Mesothelial cell of epicardium (in vitro differentiated cells): ENCODE measurements at regions not wholly inside any gene's neighbourhood (a gene's known extent, or its start where the extent isn't known, plus 50 kb on each side); places are given as distances from the start of the nearest gene placed in this dataset.
A peak's percentile ranks its signal among the peaks of the same experiment; 100 is the strongest.

ENCODE experiments used
- DNase-seq, 2 experiments: peaks; one replicate each; pipeline ENCODE4 v3.0.0; 2021; ENCODE audit warnings: low spot score in 2 of 2; ENCODE audit not compliant: unreplicated experiment in 2 of 2
- H3K27ac Mint-ChIP-seq: 2 replicates; pipeline ENCODE4 v1.8.0; 2021; ENCODE audit warnings: mixed read lengths
- H3K27me3 Mint-ChIP-seq: 2 replicates; pipeline ENCODE4 v1.8.0; 2021; ENCODE audit warnings: low read depth, mixed read lengths
- H3K36me3 Mint-ChIP-seq: 2 replicates; pipeline ENCODE4 v1.8.0; 2021; ENCODE audit warnings: mixed read lengths
- H3K4me1 Mint-ChIP-seq: 2 replicates; pipeline ENCODE4 v1.8.0; 2021; ENCODE audit warnings: mixed read lengths
- H3K4me3 Mint-ChIP-seq: 2 replicates; pipeline ENCODE4 v1.8.0; 2021; ENCODE audit warnings: mild to moderate bottlenecking, moderate library complexity, mixed read lengths
- H3K9me3 Mint-ChIP-seq: 2 replicates; pipeline ENCODE4 v1.8.0; 2021; ENCODE audit warnings: mixed read lengths
- TF ChIP-seq, protein P1 (sequence below): fragments of 200-600 bp; sonication (generic); IDR thresholded peaks from one replicate; pipeline ENCODE4 v1.5.0; 2021; ENCODE audit warnings: antibody characterized with exemption; ENCODE audit not compliant: unreplicated experiment

DNA sequence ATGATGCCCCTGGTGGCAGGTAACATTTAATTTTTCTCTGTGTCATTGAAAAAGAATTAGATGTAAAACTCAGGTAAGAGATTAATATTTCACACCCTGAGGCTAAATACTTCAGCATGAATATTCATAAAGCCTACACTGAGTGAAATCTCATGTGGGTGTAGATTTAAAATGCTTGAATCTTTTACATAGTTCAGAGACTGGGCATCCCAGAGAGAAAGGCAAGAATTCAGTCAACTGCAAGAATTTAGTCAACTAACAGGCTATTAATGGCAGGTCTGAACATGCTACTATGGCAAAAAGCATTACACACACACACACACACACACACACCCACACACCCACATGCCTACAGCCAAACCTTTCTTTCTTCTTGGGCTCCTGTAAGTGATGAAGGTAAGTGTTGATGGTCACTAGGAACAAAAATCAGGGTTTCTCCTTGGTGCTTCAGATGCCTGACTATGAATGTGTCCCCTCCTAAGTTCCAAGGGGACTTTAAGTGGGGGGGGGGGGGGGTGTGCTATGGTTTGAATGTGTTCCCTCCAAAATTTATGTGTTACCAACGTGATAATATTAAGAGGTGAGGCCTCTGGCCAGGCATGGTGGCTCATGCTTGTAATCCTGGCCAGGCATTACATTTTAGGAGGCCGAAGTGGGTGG is 63.7 kb upstream of the PSMD7 start:
- no peaks in the 10 kb centered on the region for H3K36me3 Mint-ChIP-seq
- no peaks in the 10 kb centered on the region for H3K9me3 Mint-ChIP-seq
- H3K4me3 Mint-ChIP-seq = no peak overlapping the region
- TF ChIP-seq, protein P1, sequence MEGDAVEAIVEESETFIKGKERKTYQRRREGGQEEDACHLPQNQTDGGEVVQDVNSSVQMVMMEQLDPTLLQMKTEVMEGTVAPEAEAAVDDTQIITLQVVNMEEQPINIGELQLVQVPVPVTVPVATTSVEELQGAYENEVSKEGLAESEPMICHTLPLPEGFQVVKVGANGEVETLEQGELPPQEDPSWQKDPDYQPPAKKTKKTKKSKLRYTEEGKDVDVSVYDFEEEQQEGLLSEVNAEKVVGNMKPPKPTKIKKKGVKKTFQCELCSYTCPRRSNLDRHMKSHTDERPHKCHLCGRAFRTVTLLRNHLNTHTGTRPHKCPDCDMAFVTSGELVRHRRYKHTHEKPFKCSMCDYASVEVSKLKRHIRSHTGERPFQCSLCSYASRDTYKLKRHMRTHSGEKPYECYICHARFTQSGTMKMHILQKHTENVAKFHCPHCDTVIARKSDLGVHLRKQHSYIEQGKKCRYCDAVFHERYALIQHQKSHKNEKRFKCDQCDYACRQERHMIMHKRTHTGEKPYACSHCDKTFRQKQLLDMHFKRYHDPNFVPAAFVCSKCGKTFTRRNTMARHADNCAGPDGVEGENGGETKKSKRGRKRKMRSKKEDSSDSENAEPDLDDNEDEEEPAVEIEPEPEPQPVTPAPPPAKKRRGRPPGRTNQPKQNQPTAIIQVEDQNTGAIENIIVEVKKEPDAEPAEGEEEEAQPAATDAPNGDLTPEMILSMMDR = no peak
- H3K4me1 Mint-ChIP-seq = no peaks in the 10 kb centered on the region
- H3K27ac Mint-ChIP-seq = no peak overlapping the region
- DNase-seq = no peak
- peaks cover 2% of the 10 kb centered on the region for H3K27me3 Mint-ChIP-seq

DNA sequence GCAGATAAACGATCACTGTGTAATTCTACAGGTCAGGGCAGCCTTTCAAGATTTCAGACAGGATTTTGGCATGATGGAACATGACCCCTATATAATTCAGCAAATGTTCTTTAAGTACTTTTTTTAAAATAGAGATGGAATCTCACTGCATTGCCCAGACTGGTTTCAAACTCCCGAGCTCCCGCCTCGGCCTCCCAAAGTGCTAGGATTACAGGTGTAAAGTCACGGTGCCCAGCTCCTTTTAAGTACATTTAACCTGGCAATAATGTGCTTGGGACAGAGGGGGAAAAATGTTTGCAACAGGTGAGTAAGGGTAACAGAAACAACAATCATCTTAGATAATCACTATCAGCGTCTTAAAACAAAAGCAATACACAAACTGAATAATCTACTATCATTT is 66.5 kb upstream of the PSMD7 start:
- Mint-ChIP-seq H3K4me1 (peaks cover 13% of the 10 kb centered on the region), H3K9me3 (no peaks in the 10 kb centered on the region), H3K27me3 (peaks cover 2% of the 10 kb centered on the region), H3K36me3 (no peaks in the 10 kb centered on the region), H3K27ac (no peak overlapping the region), H3K4me3 (no peak overlapping the region)
- DNase-seq = no peak
- TF ChIP-seq, protein P1 = no peak

DNA sequence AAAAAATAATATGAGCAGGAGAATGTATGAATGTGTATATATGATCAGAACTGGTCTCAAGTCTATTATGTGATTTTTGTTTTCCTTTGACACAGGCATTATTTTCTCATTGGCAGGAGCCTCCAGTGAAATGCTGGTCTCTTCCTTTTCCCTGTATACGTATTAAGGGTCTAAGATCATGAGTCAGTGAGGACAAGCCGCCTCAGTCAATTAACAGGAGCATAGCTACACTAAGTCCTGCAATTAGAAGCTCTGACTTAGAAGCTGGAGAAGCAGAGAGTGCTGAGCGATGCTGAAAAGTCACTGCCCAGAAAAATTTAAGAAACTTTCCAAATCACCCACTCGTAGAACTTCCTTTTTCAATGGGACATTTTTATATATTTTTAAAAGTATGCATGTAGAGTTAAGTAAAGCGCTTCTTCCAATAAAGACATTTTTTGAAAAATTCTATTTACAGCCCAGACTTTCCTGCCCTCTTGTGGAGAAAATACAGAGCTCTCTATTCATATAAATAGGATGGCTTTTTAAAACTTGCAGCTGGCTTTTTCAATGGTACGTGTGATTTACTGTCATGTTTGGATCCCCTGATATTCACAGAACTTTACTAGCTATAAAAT is 70.2 kb upstream of the PSMD7 start:
- no peak overlapping the region for H3K4me3 Mint-ChIP-seq

DNA sequence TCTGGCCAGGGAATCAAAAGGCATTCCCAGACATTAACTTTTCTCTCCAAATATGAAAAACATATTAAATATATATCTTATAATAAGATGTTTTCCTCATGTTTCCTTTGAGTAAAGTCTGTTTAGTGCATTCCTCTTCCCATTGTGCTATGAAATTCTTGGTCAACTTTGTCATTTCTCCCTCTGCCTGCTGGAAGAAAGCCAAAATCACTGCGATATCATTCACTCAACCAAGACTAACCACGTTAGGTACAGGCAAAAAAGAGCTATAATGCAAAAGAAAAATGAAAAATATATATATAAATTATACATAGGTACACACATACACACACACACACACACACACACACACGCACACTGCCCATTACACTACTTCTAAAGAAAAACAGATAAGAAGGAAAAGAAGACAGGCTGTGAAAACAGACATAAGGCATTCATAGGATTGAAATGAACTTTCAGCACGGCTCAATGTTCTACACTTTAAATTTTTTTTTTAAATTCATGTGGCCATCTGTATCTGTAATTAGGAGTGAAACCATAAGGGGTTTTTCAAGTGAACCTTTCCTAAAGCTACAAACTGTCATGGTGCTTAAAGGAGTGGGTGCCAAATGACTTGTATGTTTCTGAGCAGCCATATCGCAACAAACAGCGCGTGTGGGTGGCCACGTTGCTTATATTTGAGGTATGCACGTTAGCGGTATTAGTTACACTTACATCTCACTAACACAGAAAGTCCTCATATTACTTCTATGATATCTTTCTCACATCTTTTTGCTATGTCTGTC is 71.6 kb upstream of the PSMD7 start:
- Mint-ChIP-seq H3K36me3 (no peaks in the 10 kb centered on the region), H3K27me3 (no peaks in the 10 kb centered on the region), H3K27ac (no peak overlapping the region), H3K9me3 (no peaks in the 10 kb centered on the region), H3K4me1 (peaks cover 17% of the 10 kb centered on the region), H3K4me3 (no peak overlapping the region)
- TF ChIP-seq, protein P1 = no peak
- no peak for DNase-seq

More for the DNA sequence above, 70.2 kb upstream of the PSMD7 start:
- peaks cover 2% of the 10 kb centered on the region for H3K27me3 Mint-ChIP-seq
- H3K36me3 Mint-ChIP-seq = no peaks in the 10 kb centered on the region
- H3K9me3 Mint-ChIP-seq = no peaks in the 10 kb centered on the region
- no peak for DNase-seq
- TF ChIP-seq, protein P1 = peak; percentile 43
- H3K4me1 Mint-ChIP-seq = peaks cover 17% of the 10 kb centered on the region
- H3K27ac Mint-ChIP-seq = no peak overlapping the region

DNA sequence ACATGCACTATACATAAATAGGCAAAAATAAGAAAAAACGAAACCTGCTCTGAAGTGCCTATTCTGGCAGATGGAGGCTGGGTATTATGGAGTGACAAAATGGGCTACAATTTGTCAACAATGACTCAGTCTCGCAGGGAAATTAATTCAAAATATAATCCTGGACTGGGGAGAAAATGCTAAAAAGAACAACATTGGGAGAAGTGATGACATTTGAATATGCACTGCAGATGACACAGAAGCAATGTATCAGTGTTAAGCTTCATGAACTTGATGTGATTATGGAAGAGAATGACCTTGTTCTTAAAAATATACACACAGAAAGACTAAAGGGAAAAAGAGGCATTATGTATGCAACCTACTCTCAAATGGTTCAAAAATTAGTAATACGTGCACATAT is 74.8 kb upstream of the PSMD7 start:
- no peak for DNase-seq
- no peaks in the 10 kb centered on the region for H3K27me3 Mint-ChIP-seq
- no peaks in the 10 kb centered on the region for H3K9me3 Mint-ChIP-seq
- H3K27ac Mint-ChIP-seq = no peak overlapping the region
- peaks cover 17% of the 10 kb centered on the region for H3K4me1 Mint-ChIP-seq
- H3K4me3 Mint-ChIP-seq = no peak overlapping the region
- TF ChIP-seq, protein P1 = no peak
- no peaks in the 10 kb centered on the region for H3K36me3 Mint-ChIP-seq
